GM12892 (cell line): ENCODE measurements at regions not wholly inside any gene's neighbourhood (a gene's known extent, or its start where the extent isn't known, plus 50 kb on each side); places are given as distances from the start of the nearest gene placed in this dataset.

Source experiments
- POLR2A ChIP-seq: IDR thresholded peaks from 2 replicates; pipeline ENCODE4 v1.6.1; 2011; ENCODE audit warnings: low read depth, low read length, control low read depth
- POLR2AphosphoS5 ChIP-seq: IDR thresholded peaks from 2 replicates; pipeline ENCODE4 v1.6.1; 2011; ENCODE audit warnings: low read depth, low read length, control low read depth

GRCh38 chr2:11043245-11043644 is 112.0 kb upstream of the SLC66A3 start:
- TF ChIP-seq POLR2A (no peak), POLR2AphosphoS5 (no peak)
